Epithelial cell of esophagus (primary cell): ENCODE measurements at regions not wholly inside any gene's neighbourhood (a gene's known extent, or its start where the extent isn't known, plus 50 kb on each side); places are given as distances from the start of the nearest gene placed in this dataset.

Experiments
- DNase-seq: peaks from one replicate; pipeline ENCODE4 v3.0.0; 2010; ENCODE audit warnings: low read depth
- H3K4me3 ChIP-seq: 2 replicates; pipeline ENCODE4 v1.5.1; 2011; ENCODE audit warnings: mild to moderate bottlenecking, low read length, control low read depth
- CTCF ChIP-seq: IDR thresholded peaks from 2 replicates; pipeline ENCODE4 v1.5.1; 2011; ENCODE audit warnings: low read depth, mild to moderate bottlenecking, low read length, control low read depth, inconsistent platforms; ENCODE audit not compliant: insufficient read depth; ENCODE audit errors: missing control alignments

- no peak for DNase-seq
- TF ChIP-seq CTCF: no peak
- no peak overlapping the region for H3K4me3 ChIP-seq
Measured at GRCh38 chr18:10400534-10401307, 53.7 kb upstream of the APCDD1 start.

- DNase-seq: peak; percentile 29
- no peak overlapping the region for H3K4me3 ChIP-seq
- no peak for TF ChIP-seq CTCF
Measured at GRCh38 chr18:10401521-10401920, 52.9 kb upstream of the APCDD1 start.

DNA sequence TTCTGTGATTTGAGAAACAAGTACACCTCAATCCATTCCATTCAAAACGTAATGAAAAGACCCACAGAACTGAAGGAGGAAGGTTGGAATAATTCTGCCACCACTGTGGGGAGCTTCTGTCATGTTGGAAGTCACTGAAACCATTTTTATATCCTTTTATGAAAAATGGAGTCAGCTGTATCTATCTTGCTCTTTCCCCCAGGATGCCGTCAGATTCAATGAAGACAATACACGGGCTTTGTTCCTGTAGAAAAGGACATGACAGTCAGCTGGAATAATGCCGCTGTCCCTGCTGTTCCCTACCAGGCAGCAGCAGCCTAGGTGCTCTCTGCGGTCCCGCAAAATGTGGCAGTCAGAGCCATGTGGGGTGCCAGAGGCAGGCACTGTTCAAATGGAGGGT lies 52.5 kb upstream of the APCDD1 start:
- TF ChIP-seq CTCF: no peak
- H3K4me3 ChIP-seq: no peak overlapping the region
- no peak for DNase-seq

GRCh38 chr18:10402871-10403559 lies 51.4 kb upstream of the APCDD1 start:
- H3K4me3 ChIP-seq: no peak overlapping the region
- TF ChIP-seq CTCF: no peak
- DNase-seq: no peak

DNA sequence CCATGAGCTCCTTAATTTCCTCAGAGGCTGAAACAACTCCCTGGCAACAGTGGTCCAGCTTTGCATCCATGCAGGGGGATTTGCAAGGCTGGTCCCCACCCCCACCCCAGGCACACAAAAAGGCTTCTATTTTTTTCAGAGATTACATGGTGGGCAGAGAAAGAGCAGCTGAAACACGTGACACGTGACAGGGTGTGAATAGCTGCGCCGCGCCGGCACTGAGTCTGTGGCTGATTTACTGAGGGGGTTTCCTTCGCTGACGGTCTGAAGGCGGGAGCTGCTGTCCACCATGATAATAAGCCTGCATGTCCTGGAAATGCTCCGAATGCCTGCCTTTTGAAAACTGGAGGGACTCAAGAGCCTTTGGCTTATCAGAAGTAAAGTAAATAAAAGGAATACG lies 50.7 kb upstream of the APCDD1 start:
- TF ChIP-seq CTCF: no peak
- no peak for DNase-seq
- H3K4me3 ChIP-seq: no peak overlapping the region

DNA sequence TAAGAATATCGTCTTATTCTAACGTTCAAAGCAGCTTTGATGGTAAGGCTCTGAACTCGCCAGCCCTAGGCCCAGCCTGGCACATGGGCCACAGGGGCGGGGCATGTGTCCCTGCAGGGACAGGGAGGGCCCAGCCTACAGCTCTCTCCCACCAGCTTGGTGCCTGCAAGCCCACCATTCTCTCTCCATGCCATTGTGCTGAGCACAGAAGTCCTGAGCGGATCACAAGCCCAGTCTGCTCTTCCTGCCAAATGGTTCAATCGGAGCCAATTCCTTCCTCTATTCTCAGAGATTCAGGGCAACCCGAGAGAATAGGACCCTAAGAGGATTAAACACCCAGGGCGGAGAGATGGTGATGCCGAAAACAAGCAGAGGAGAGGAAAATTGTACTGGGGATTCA lies 50.3 kb upstream of the APCDD1 start:
- no peak overlapping the region for H3K4me3 ChIP-seq
- no peak for TF ChIP-seq CTCF
- no peak for DNase-seq
